Upper lobe of right lung (tissue), 1 donor: ENCODE measurements at regions not wholly inside any gene's neighbourhood (a gene's known extent, or its start where the extent isn't known, plus 50 kb on each side); places are given as distances from the start of the nearest gene placed in this dataset.
A peak's percentile ranks its signal among the peaks of the same experiment; 100 is the strongest.
"Not testable (repeated sequence)": the region's sequence is repeated elsewhere in the genome, so short reads cannot be mapped to it uniquely, and the experiment has no call there.

Experiments
- ATAC-seq: fragments of 200-7000 bp; cut with Tn5 transposase; one replicate; pipeline ENCODE4 v1.9.1; 2020; ENCODE audit warnings: mild to moderate bottlenecking, moderate library complexity
- DNase-seq: peaks from one replicate; pipeline ENCODE4 v3.0.0-alpha.2; 2020
- H3K27ac ChIP-seq: fragments of 200-600 bp; one replicate; pipeline ENCODE4 v1.8.0; 2022
- H3K27me3 ChIP-seq: fragments of 200-600 bp; one replicate; pipeline ENCODE4 v1.8.0; 2022; ENCODE audit warnings: mild to moderate bottlenecking
- H3K36me3 ChIP-seq: fragments of 200-600 bp; one replicate; pipeline ENCODE4 v1.8.0; 2022
- H3K4me1 ChIP-seq: fragments of 200-600 bp; one replicate; pipeline ENCODE4 v1.8.0; 2022
- H3K4me3 ChIP-seq: fragments of 200-600 bp; one replicate; pipeline ENCODE4 v1.8.0; 2022; ENCODE audit warnings: mild to moderate bottlenecking
- H3K9me3 ChIP-seq: fragments of 200-600 bp; one replicate; pipeline ENCODE4 v1.8.0; 2022
- intact Hi-C: fragments of 100-400 bp; cut with DNase I; formaldehyde crosslinking; loops from one replicate; pipeline ENCODE4 v1.11.0; 2022
- TF ChIP-seq, protein P1 (sequence below): fragments of 200-600 bp; IDR thresholded peaks from one replicate; pipeline ENCODE4 v1.8.0; 2022; ENCODE audit warnings: antibody characterized with exemption
- donor health status: DM: no; HTN: yes; CAD: no; lungs with severe emphysema.

DNA sequence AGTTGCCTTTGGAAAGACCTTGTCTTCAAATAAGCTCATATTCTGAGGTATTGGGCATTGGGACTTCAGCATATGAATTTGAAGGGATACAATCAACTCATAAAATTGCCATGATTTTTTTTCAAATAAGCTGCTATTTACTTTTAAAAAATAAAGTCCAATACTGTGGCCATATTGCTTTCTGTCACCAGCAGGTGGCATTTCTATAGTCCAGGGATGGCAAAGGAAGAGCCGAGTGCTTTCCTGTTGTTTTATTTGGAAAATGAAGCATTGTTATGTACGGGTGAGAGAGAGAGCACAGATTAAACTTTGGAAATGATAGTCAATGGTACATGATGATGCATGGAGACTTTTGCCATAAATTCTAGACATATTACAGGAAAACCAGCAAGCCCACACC, 104.1 kb upstream of the DPP6 start:
- ATAC-seq (no peak), DNase-seq (no peak)
- Histone ChIP-seq H3K27ac (no peak overlapping the region), H3K4me3 (no peak overlapping the region), H3K4me1 (no peaks in the 10 kb centered on the region), H3K27me3 (no peaks in the 10 kb centered on the region), H3K9me3 (no peaks in the 10 kb centered on the region), H3K36me3 (no peaks in the 10 kb centered on the region)
- TF ChIP-seq, protein P1, sequence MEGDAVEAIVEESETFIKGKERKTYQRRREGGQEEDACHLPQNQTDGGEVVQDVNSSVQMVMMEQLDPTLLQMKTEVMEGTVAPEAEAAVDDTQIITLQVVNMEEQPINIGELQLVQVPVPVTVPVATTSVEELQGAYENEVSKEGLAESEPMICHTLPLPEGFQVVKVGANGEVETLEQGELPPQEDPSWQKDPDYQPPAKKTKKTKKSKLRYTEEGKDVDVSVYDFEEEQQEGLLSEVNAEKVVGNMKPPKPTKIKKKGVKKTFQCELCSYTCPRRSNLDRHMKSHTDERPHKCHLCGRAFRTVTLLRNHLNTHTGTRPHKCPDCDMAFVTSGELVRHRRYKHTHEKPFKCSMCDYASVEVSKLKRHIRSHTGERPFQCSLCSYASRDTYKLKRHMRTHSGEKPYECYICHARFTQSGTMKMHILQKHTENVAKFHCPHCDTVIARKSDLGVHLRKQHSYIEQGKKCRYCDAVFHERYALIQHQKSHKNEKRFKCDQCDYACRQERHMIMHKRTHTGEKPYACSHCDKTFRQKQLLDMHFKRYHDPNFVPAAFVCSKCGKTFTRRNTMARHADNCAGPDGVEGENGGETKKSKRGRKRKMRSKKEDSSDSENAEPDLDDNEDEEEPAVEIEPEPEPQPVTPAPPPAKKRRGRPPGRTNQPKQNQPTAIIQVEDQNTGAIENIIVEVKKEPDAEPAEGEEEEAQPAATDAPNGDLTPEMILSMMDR = no peak
- intact Hi-C loops = no loop called here

DNA sequence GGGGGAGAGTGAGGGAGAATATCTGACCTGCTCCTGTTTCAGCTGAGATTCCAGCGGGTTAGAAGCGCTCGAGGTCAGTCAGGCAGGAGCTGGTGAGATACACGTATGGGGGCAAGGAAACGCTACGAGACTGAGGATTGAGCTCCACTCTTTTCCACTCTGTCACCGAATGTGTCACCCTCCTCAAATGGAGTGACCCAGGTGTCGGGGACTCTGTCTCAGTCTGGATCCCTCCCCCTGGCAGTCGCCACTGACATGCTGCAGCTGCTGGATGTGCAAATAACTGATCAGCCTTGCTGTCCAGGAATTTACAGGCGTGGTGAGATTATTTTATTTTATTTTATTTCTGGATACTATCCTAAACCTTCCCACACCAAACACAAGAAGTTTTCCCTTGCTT, 100.9 kb upstream of the DPP6 start:
- ATAC-seq = no peak
- Histone ChIP-seq H3K4me3 (no peak overlapping the region), H3K4me1 (no peaks in the 10 kb centered on the region), H3K9me3 (no peaks in the 10 kb centered on the region), H3K27ac (no peak overlapping the region), H3K36me3 (no peaks in the 10 kb centered on the region), H3K27me3 (no peaks in the 10 kb centered on the region)
- no peak for DNase-seq
- TF ChIP-seq, protein P1 = no peak
- intact Hi-C loops = no loop called here

DNA sequence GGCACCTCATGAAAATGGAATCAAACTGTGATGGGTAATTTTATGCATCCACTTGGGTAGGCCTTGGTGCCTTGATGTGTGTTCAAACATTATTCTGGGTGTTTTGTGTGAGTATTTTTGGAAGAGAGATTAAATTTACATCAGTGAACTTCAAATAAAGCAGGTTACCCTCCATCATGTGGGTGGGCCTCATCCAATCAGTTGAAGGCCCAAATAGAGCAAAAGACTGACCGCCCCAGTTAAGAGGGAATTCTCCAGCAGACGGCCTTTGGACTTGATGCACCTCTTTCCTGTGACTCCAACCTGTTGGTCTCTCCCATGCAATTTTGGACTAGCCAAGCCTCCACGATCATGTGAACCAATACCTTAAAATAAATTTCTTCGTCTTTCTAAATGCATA, 97.7 kb upstream of the DPP6 start:
- TF ChIP-seq, protein P1 = no peak
- intact Hi-C loops = no loop called here

DNA sequence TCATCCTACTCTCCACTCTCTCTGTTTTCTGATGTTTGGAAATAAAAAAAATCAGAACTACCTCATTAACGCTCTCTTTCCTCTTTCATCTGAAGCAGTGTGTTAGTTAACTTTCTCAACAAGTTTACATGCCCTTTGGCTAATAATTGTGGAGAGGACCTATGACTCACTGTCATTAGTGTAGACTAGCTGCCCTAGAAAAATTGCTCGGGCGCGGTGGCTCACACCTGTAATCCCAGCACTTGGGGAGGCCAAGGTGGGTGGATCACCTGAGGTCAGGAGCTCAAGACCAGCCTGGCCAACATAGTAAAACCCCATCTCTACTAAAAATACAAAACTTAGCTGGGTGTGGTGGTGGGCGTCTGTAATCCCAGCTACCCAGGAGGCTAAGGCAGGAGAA, 94.5 kb upstream of the DPP6 start:
- H3K4me1 ChIP-seq, H3K9me3 ChIP-seq, intact Hi-C loops, H3K27me3 ChIP-seq, DNase-seq, H3K4me3 ChIP-seq, H3K36me3 ChIP-seq, ATAC-seq, H3K27ac ChIP-seq: not testable (repeated sequence)

More for the DNA sequence above, 97.7 kb upstream of the DPP6 start:
- DNase-seq (no peak), ATAC-seq (no peak)
- no peaks in the 10 kb centered on the region for H3K27me3 ChIP-seq
- no peak overlapping the region for H3K27ac ChIP-seq
- H3K4me1 ChIP-seq = no peaks in the 10 kb centered on the region
- no peaks in the 10 kb centered on the region for H3K36me3 ChIP-seq
- H3K4me3 ChIP-seq = no peak overlapping the region
- H3K9me3 ChIP-seq = no peaks in the 10 kb centered on the region

DNA sequence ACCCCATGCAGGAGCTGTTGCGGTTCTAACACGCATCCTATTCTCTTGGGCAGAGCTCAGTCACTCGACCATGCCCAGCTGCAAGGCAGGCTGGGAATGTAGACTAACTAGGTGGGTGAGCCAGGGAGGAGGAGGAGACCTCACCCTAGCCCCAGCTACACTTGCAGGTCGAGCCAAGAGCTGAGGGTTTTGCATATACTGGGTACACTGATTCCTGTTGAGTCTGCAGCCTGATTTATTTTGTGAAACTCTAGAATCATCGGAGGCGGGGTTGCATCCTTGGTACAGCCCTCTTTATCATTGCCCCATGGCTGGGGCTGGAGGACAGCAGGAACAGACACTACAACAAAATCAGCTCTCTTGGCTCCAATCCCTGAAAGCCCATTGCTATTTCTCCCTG, 93.8 kb upstream of the DPP6 start:
- H3K36me3 ChIP-seq, H3K27ac ChIP-seq, ATAC-seq, intact Hi-C loops, H3K4me3 ChIP-seq, H3K27me3 ChIP-seq, H3K9me3 ChIP-seq, H3K4me1 ChIP-seq, DNase-seq: not testable (repeated sequence)

DNA sequence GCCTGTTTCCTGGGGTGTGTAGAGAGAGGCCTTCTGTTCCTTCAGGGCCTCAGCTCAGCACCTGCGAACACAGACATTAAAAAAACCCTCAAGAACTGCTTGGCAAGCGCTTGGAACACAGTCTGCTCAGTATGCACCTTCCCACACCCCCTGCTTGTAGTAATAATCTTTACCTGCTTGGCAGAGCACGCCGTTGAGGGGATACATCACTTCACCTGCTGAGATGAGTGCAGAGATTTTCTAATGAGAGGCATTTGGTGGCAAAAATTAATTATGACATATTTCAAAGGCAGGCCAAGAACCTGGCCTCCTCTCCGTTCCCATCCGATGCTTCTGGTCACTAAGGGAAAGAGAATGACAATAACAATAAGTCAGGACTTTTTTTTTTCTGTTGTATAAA, 93.4 kb upstream of the DPP6 start:
- ATAC-seq, H3K36me3 ChIP-seq, H3K9me3 ChIP-seq, intact Hi-C loops, DNase-seq, H3K4me3 ChIP-seq, H3K27me3 ChIP-seq, H3K4me1 ChIP-seq, H3K27ac ChIP-seq: not testable (repeated sequence)

DNA sequence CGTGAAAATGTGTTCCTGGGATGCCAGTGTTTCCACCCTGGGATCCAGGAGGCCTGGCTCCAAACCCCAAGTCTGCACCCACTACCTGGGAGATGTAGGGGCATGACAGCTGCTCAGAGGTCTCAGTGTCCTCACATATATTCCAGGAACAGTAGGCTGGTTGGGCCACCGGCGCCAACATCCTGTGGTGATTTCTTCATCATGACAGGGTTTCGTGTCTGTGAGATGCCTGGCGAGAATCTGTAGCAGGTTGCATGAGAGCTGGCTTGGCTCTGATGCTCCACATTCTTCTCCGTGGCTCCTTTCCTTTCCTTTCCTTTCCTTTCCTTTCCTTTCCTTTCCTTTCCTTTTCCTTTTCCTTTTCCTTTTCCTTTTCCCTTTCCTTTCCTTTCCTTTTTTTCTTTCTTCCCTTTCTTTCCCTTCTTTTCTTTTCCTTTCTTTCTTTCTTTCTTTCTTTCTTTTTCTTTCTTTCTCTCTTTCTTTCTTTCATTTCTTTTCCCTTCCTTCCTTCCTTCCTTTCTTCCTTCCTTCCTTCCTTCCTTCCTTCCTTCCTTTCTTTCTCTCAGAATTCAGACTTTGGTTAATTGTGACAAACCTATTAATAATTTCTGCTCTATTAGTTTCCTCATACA, 87.6 kb upstream of the DPP6 start:
- H3K36me3 ChIP-seq, intact Hi-C loops, H3K27me3 ChIP-seq, H3K27ac ChIP-seq, H3K4me1 ChIP-seq, H3K9me3 ChIP-seq, ATAC-seq, DNase-seq, H3K4me3 ChIP-seq: not testable (repeated sequence)

DNA sequence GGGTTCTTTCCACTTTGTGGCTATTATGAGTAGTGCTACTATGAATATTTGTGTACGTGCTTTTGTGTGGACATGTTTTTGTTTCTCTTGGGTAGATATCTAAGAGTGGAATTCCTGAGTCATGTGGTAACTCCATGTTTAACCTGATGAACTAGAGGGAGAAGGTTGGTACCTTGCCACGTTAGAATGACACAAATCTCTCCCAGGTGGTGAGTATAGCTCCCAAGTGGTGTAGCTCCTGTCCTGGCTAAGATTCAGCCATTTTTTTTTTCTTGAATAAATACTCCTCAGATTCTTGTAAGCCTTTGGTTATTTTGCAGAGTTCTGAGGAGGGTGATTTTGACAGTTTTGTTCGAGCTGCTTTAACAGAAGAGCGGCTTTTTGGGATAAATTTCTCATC, 83.2 kb upstream of the DPP6 start:
- DNase-seq, H3K4me1 ChIP-seq, intact Hi-C loops, H3K36me3 ChIP-seq, H3K9me3 ChIP-seq, H3K27me3 ChIP-seq, H3K4me3 ChIP-seq, ATAC-seq, H3K27ac ChIP-seq: not testable (repeated sequence)

DNA sequence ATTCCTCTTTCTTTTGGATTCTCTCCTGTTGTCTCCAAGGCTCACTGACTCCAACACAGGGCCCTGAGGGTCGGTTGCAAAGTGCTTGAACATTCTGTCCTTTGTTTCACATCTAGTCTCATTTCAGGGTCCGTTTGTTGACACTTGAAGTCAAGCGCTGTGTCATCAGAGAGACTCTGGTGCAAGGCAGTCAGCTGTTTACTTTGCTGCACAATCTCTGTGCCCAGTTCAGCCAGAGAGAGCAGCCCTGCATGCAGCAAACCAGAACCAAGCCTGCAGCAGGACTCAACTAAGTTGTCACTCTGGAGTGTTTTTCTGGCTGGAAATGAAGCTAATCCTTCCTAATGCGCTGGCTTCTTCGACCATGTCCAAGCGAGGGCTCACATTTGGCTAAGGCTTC, 77.6 kb upstream of the DPP6 start:
- DNase-seq, ATAC-seq, H3K4me1 ChIP-seq, H3K36me3 ChIP-seq, H3K27ac ChIP-seq, H3K4me3 ChIP-seq, intact Hi-C loops, H3K9me3 ChIP-seq, H3K27me3 ChIP-seq: not testable (repeated sequence)

DNA sequence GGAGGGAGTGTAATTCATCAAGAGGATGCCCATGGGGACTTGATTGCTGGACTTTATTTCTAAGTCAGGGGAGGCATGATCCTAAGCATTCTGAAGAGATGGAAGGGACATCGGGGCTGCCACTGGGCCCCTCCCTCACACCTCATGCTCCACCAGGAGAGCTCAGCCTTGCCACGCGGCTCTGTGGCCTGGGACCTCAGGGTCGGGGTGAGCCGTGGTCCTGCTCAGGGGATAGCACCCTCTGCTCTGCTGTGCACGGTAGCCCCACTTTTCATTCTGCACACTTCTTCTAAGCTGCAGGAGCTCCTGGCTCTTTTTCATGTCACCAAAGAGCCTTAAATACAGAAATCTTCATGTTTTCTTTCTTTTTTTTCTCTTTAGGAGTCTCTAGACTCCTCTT, 75.5 kb upstream of the DPP6 start:
- H3K27ac ChIP-seq, ATAC-seq, H3K4me3 ChIP-seq, H3K9me3 ChIP-seq, H3K27me3 ChIP-seq, H3K36me3 ChIP-seq, H3K4me1 ChIP-seq, intact Hi-C loops, DNase-seq: not testable (repeated sequence)

DNA sequence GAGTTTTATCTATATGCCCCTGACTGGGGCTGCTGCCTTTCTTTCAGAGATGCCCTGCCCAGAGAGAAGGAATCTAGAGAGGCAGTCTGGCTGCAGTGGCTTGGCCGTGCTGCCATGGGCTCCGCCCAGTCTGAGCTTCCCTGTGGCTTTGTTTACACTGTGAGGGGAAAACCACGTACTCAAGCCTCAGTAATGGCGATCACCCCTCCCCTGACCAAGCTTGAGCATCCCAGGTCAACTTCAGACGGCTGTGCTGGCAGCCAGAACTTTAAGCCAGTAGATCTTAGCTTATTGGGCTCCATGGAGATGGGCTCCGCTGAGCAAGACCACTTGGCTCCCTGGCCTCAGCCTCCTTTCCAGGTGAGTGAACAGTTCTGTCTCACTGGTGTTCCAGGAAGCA, 69.0 kb upstream of the DPP6 start:
- H3K36me3 ChIP-seq, DNase-seq, H3K9me3 ChIP-seq, H3K27me3 ChIP-seq, H3K4me3 ChIP-seq, ATAC-seq, H3K27ac ChIP-seq, H3K4me1 ChIP-seq, intact Hi-C loops: not testable (repeated sequence)

DNA sequence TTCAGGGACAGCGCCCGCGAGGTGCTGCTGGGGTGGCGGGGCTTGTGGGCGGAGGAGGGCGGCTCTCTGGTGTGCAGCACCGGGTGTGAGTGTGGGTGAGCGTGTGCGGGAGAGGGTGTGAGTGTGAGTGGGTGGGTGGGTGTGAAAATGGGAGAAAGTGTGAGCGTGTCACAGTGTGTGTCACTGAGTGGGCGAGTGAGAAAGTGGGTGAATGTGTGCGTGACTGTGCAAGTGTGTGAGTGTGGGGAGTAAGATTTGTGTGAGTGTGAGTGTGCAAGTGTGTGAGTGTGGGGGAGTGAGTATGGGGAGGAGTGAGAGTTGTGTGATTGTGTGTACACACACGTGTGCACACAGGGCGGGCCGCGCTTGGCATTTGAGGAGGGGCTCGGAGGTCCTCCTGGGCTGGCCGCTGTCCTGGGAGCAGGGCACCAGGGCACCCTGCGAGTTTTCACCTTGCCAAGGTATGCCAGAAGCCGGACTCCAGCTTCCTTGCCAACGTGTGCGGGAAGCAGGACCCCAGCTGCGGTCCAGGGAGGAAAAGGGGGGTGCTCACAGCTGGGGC, 63.1 kb upstream of the DPP6 start:
- ATAC-seq = peak; percentile 10
- H3K27me3 ChIP-seq, H3K36me3 ChIP-seq, H3K4me1 ChIP-seq, H3K4me3 ChIP-seq, DNase-seq, H3K27ac ChIP-seq, intact Hi-C loops, H3K9me3 ChIP-seq: not testable (repeated sequence)
